Right lung (tissue), 2 donors: ENCODE measurements at regions not wholly inside any gene's neighbourhood (a gene's known extent, or its start where the extent isn't known, plus 50 kb on each side); places are given as distances from the start of the nearest gene placed in this dataset.

Experiments
- DNase-seq, 2 donors: peaks; one replicate each; pipeline ENCODE4 v3.0.0-alpha.2; 2013

- no peak for DNase-seq
Observed at GRCh38 chr12:90398285-90398836, 556.6 kb downstream of the CCER1 start.

GRCh38 chr12:90396556-90396955 is 558.4 kb downstream of the CCER1 start:
- DNase-seq, result no peak

- DNase-seq, result no peak
Observed at GRCh38 chr12:90393652-90394051, 561.3 kb downstream of the CCER1 start.

- DNase-seq, result no peak
Observed at GRCh38 chr12:90393089-90393488, 561.9 kb downstream of the CCER1 start.

GRCh38 chr12:90390947-90391346 is 564.0 kb downstream of the CCER1 start:
- no peak for DNase-seq

- DNase-seq, result no peak
Observed at GRCh38 chr12:90368081-90368480, 586.9 kb downstream of the CCER1 start.

GRCh38 chr12:90366286-90366685 is 588.7 kb downstream of the CCER1 start:
- DNase-seq, result no peak

- no peak for DNase-seq
Observed at GRCh38 chr12:90360300-90360699, 594.7 kb downstream of the CCER1 start.

- no peak for DNase-seq
Observed at GRCh38 chr12:90355711-90356355, 599.1 kb downstream of the CCER1 start.

GRCh38 chr12:90343966-90344365 is 611.0 kb downstream of the CCER1 start:
- no peak for DNase-seq

GRCh38 chr12:90342081-90342480 is 612.9 kb downstream of the CCER1 start:
- no peak for DNase-seq

- no peak for DNase-seq
Observed at GRCh38 chr12:90339837-90340236, 615.1 kb downstream of the CCER1 start.

GRCh38 chr12:90338365-90338764 is 616.6 kb downstream of the CCER1 start:
- no peak for DNase-seq

- DNase-seq, result no peak
Observed at GRCh38 chr12:90337018-90337417, 618.0 kb downstream of the CCER1 start.

- DNase-seq, result no peak
Observed at GRCh38 chr12:90335566-90335965, 619.4 kb downstream of the CCER1 start.

GRCh38 chr12:90333939-90334338 is 621.0 kb downstream of the CCER1 start:
- no peak for DNase-seq

- DNase-seq, result no peak
Observed at GRCh38 chr12:90333424-90333823, 621.6 kb downstream of the CCER1 start.

GRCh38 chr12:90331821-90332220 is 623.2 kb downstream of the CCER1 start:
- no peak for DNase-seq

GRCh38 chr12:90331262-90331661 is 622.6 kb upstream of the ATP2B1 start:
- DNase-seq, result no peak

GRCh38 chr12:90327793-90328743 is 619.4 kb upstream of the ATP2B1 start:
- DNase-seq, result no peak

GRCh38 chr12:90323217-90323616 is 614.6 kb upstream of the ATP2B1 start:
- no peak for DNase-seq

GRCh38 chr12:90322006-90322405 is 613.4 kb upstream of the ATP2B1 start:
- no peak for DNase-seq

- DNase-seq, result no peak
Observed at GRCh38 chr12:90321369-90321768, 612.7 kb upstream of the ATP2B1 start.
